DND-41 (cell line): ENCODE measurements at regions not wholly inside any gene's neighbourhood (a gene's known extent, or its start where the extent isn't known, plus 50 kb on each side); places are given as distances from the start of the nearest gene placed in this dataset.
"Not testable (repeated sequence)": the region's sequence is repeated elsewhere in the genome, so short reads cannot be mapped to it uniquely, and the experiment has no call there.

Experiments used
- ATAC-seq: fragments of 200-7000 bp; cut with Tn5 transposase; 3 replicates; pipeline ENCODE4 v1.9.1; 2021; ENCODE audit warnings: low read depth; ENCODE audit not compliant: insufficient read depth
- DNase-seq: peaks from one replicate; pipeline ENCODE4 v3.0.0-alpha.2; 2020
- H2AFZ ChIP-seq: 2 replicates; pipeline ENCODE4 v1.6.0; 2012; ENCODE audit warnings: low read depth, low read length
- H3K27ac ChIP-seq: 2 replicates; pipeline ENCODE4 v1.5.1; 2012; ENCODE audit warnings: low read length, inconsistent platforms
- H3K27me3 ChIP-seq: fragments of 200-600 bp; sonication (generic); 2 replicates; pipeline ENCODE4 v1.6.0; 2012; ENCODE audit warnings: low read length, mild to moderate bottlenecking, inconsistent platforms; ENCODE audit not compliant: insufficient read depth, poor library complexity
- H3K36me3 ChIP-seq: 2 replicates; pipeline ENCODE4 v1.5.1; 2012; ENCODE audit warnings: low read length, inconsistent platforms; ENCODE audit not compliant: insufficient read depth
- H3K4me1 ChIP-seq: 2 replicates; pipeline ENCODE4 v1.5.1; 2012; ENCODE audit warnings: mild to moderate bottlenecking, low read length; ENCODE audit not compliant: insufficient read depth
- H3K4me2 ChIP-seq: 2 replicates; pipeline ENCODE4 v1.6.0; 2012; ENCODE audit warnings: mild to moderate bottlenecking, moderate library complexity, low read length, inconsistent platforms; ENCODE audit not compliant: insufficient read depth
- H3K4me3 ChIP-seq, 2 experiments: fragments of 200-600 bp in 1 of 2; shearing (Covaris generic) in 1 of 2; 2 replicates each; pipeline ENCODE4 v1.5.1; 2012 to 2016; ENCODE audit warnings: inconsistent platforms in 2 of 2, low read length in 2 of 2, mild to moderate bottlenecking in 2 of 2, low read depth in 1 of 2, moderate library complexity in 1 of 2
- H3K79me2 ChIP-seq: 2 replicates; pipeline ENCODE4 v1.6.0; 2012; ENCODE audit warnings: low read length, inconsistent platforms; ENCODE audit not compliant: insufficient read depth
- H3K9ac ChIP-seq: 2 replicates; pipeline ENCODE4 v1.6.0; 2012; ENCODE audit warnings: low read depth, mild to moderate bottlenecking, inconsistent platforms, low read length, moderate library complexity
- H3K9me3 ChIP-seq: 2 replicates; pipeline ENCODE4 v1.5.1; 2012; ENCODE audit warnings: low read length, moderate library complexity, mild to moderate bottlenecking, inconsistent platforms; ENCODE audit not compliant: insufficient read depth, severe bottlenecking
- H4K20me1 ChIP-seq: 2 replicates; pipeline ENCODE4 v1.6.0; 2012; ENCODE audit warnings: low read length; ENCODE audit not compliant: insufficient read depth
- EZH2 ChIP-seq: IDR thresholded peaks from 3 replicates; pipeline ENCODE4 v1.6.1; 2012; ENCODE audit warnings: borderline replicate concordance, low read depth, mild to moderate bottlenecking, moderate library complexity, low read length, inconsistent platforms; ENCODE audit not compliant: severe bottlenecking
- TF ChIP-seq, protein P1 (sequence below): IDR thresholded peaks from 2 replicates; pipeline ENCODE4 v1.5.1; 2012; ENCODE audit warnings: borderline replicate concordance, low read length, moderate library complexity, mild to moderate bottlenecking; ENCODE audit not compliant: poor library complexity, severe bottlenecking; ENCODE audit errors: extremely low read depth

DNA sequence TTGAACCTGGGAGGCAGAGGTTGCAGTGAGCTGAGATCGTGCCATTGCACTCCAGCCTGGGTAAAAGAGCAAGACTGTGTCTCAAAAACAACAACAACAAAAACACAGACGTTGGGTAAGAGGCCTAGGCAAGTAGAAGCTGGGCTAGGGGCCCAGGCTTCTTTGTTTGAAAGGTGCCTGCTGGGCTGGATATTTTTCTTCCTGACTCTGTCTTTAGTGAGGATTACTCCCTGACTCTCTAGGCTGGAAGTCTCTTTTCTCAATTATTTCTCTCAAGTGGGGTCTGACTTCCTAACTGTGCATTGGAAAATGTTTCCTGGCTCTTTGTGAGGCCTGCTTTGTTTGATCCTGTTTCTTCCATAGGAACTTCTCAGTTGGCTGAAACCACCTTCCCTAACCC is 76.5 kb upstream of the DTNBP1 start:
- TF ChIP-seq EZH2, result no peak
- TF ChIP-seq, protein P1, sequence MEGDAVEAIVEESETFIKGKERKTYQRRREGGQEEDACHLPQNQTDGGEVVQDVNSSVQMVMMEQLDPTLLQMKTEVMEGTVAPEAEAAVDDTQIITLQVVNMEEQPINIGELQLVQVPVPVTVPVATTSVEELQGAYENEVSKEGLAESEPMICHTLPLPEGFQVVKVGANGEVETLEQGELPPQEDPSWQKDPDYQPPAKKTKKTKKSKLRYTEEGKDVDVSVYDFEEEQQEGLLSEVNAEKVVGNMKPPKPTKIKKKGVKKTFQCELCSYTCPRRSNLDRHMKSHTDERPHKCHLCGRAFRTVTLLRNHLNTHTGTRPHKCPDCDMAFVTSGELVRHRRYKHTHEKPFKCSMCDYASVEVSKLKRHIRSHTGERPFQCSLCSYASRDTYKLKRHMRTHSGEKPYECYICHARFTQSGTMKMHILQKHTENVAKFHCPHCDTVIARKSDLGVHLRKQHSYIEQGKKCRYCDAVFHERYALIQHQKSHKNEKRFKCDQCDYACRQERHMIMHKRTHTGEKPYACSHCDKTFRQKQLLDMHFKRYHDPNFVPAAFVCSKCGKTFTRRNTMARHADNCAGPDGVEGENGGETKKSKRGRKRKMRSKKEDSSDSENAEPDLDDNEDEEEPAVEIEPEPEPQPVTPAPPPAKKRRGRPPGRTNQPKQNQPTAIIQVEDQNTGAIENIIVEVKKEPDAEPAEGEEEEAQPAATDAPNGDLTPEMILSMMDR, result no peak
- Histone ChIP-seq H2AFZ (no peak overlapping the region), H3K27me3 (no peaks in the 10 kb centered on the region), H3K9me3 (no peaks in the 10 kb centered on the region), H3K4me2 (no peak overlapping the region), H3K4me3 (no peak overlapping the region), H4K20me1 (no peaks in the 10 kb centered on the region), H3K27ac (no peak overlapping the region), H3K79me2 (no peaks in the 10 kb centered on the region), H3K36me3 (no peaks in the 10 kb centered on the region), H3K9ac (no peak overlapping the region), H3K4me1 (no peaks in the 10 kb centered on the region)
- DNase-seq (no peak), ATAC-seq (no peak)

DNA sequence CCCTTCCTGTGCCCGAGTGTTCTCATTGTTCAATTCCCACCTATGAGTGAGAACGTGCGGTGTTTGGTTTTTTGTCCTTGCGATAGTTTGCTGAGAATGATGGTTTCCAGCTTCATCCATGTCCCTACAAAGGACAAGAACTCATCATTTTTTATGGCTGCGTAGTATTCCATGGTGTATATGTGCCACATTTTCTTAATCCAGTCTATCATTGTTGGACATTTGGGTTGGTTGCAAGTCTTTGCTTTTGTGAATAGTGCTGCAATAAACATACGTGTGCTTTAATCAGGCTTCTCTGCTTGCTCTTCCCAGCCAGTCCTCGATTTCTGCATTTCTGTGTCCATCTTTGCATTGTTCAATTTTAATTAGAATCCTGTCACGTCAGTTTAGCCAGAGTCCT is 75.4 kb upstream of the DTNBP1 start:
- H3K4me3 ChIP-seq, H3K36me3 ChIP-seq, H3K9me3 ChIP-seq, H3K4me1 ChIP-seq, H3K9ac ChIP-seq, H3K79me2 ChIP-seq, H3K27ac ChIP-seq, H2AFZ ChIP-seq, H3K27me3 ChIP-seq, H4K20me1 ChIP-seq, H3K4me2 ChIP-seq, ATAC-seq, DNase-seq: not testable (repeated sequence)

DNA sequence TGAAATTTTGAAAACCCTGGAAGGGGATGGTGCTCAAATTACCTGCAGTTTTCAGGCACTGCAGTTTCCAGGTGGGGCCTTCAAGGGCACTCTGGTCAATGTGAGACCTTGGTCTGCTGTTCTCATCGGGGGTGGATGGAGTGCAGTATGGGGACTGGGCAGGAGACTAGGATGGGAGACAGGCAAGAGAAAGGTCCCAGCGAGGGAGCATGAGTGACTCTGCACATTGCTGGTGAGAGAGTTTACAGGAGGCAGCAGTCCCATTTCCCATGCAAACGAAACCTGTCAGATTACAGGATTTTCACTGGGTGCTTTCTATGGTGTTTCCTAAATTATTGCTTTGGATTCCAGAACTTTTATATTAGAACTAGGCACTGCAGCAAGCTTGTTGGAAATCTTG is 73.5 kb upstream of the DTNBP1 start:
- H2AFZ ChIP-seq, result no peak overlapping the region
- H3K36me3 ChIP-seq, result no peaks in the 10 kb centered on the region
- ATAC-seq, result no peak
- H3K9ac ChIP-seq, result no peak overlapping the region
- no peaks in the 10 kb centered on the region for H3K9me3 ChIP-seq
- no peak overlapping the region for H3K27ac ChIP-seq
- no peak overlapping the region for H3K4me2 ChIP-seq
- no peaks in the 10 kb centered on the region for H4K20me1 ChIP-seq
- TF ChIP-seq, protein P1, result no peak
- TF ChIP-seq EZH2, result no peak
- H3K79me2 ChIP-seq, result no peaks in the 10 kb centered on the region
- H3K4me1 ChIP-seq, result no peaks in the 10 kb centered on the region
- no peak for DNase-seq
- H3K27me3 ChIP-seq, result peaks cover 6% of the 10 kb centered on the region
- H3K4me3 ChIP-seq, result no peak overlapping the region

DNA sequence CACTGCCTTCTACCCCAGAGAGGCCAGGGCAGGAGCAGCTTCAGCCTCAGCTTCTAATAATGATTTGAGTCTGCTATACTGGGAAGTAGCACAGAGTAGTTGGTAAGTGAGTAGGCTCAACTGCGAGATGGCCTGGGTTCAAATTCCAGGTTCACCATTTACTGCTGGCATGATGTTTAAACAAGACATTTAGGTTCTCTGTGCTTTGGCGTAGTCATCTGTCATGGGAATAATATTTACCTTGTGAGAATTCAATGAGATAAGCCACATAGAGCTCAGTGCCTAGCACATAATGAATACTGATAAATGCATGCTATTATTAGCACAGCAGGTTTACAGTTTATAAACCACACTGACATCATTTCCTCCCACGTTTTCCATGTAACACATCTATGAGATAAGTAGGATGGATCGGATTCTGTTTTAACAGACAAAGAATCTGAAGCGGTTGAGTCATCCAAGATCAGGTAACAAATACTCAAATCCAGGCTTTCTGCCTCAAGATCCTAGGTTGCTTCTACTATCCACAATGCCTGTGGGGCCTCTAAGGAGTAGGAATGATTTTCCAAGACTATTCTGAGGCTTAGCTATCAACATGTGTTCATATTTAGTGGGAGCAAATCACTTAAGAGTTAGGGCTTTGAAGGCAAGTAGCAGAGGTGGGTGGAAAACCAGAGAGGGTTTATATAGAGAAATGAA is 72.9 kb upstream of the DTNBP1 start:
- DNase-seq, result no peak
- Histone ChIP-seq H3K9me3 (no peaks in the 10 kb centered on the region), H3K9ac (no peak overlapping the region), H3K4me3 (no peak overlapping the region), H3K36me3 (no peaks in the 10 kb centered on the region), H3K79me2 (no peaks in the 10 kb centered on the region), H3K27me3 (peaks cover 6% of the 10 kb centered on the region), H3K27ac (no peak overlapping the region), H3K4me2 (no peak overlapping the region), H2AFZ (no peak overlapping the region), H3K4me1 (no peaks in the 10 kb centered on the region), H4K20me1 (no peaks in the 10 kb centered on the region)
- no peak for ATAC-seq
- TF ChIP-seq, protein P1, result no peak
- TF ChIP-seq EZH2, result no peak
